GM12878 (cell line): ENCODE measurements at regions not wholly inside any gene's neighbourhood (a gene's known extent, or its start where the extent isn't known, plus 50 kb on each side); places are given as distances from the start of the nearest gene placed in this dataset.

ENCODE experiments used
- ATAC-seq: fragments of 200-7000 bp; cut with Tn5 transposase; 3 replicates; pipeline ENCODE4 v1.9.1; 2020; ENCODE audit warnings: mild to moderate bottlenecking, moderate library complexity
- BruUV-seq: library from RNA; stranded (reverse); fragments of 400-500 nt; replicated peaks from 2 replicates; lab custom pipeline; 2021; lab: Mats Ljungman, UMichigan
- CTCF ChIA-PET: fragments of 300-600 bp; sonication (Branson Sonifier 250); formaldehyde crosslinking; extraction: SDS; loops from one replicate; lab custom pipeline; 2021; ENCODE audit warnings: inconsistent platforms; lab: Yijun Ruan, JAX
- POLR2A ChIA-PET: fragments of 350-600 bp; formaldehyde crosslinking; extraction: SDS; loops from one replicate; lab custom pipeline; 2021; ENCODE audit warnings: inconsistent platforms; lab: Charles Lee
- RAD21 ChIA-PET: fragments of 300-600 bp; sonication (Branson Sonifier 250); formaldehyde crosslinking; loops from one replicate; lab custom pipeline; 2023; ENCODE audit warnings: antibody characterized with exemption; ENCODE audit not compliant: unreplicated experiment; lab: Charles Lee
- SMC1A ChIA-PET: fragments of 300-600 bp; sonication (Branson Sonifier 250); formaldehyde crosslinking; loops from one replicate; lab custom pipeline; 2023; ENCODE audit not compliant: unreplicated experiment, uncharacterized antibody; lab: Charles Lee
- DNase-seq: peaks from one replicate; pipeline ENCODE4 v3.0.0-alpha.2; 2011; ENCODE audit warnings: low read depth, low spot score
- FAIRE-seq: peaks from 3 replicates; lab custom pipeline; 2011; peaks lifted over from hg19 to GRCh38; lab: Jason Lieb, UNC
- H2AFZ ChIP-seq: 2 replicates; pipeline ENCODE4 v1.6.0; 2011; ENCODE audit warnings: low read depth, low read length, control low read depth; ENCODE audit not compliant: control insufficient read depth
- H3K27ac ChIP-seq: 2 replicates; pipeline ENCODE4 v1.5.1; 2011; ENCODE audit warnings: control low read depth; ENCODE audit not compliant: control insufficient read depth, insufficient read depth
- H3K27me3 ChIP-seq, 2 experiments: replicated peaks in 1 of 2; 2 replicates each; pipeline versions ENCODE4 v1.6.0 to v1.6.1; 2011; ENCODE audit warnings: low read length in 1 of 2; ENCODE audit not compliant: control insufficient read depth in 2 of 2, insufficient read depth in 2 of 2
- H3K36me3 ChIP-seq, 2 experiments: 2 replicates each; pipeline ENCODE4 v1.5.1; 2011; ENCODE audit warnings: low read length in 1 of 2; ENCODE audit not compliant: control insufficient read depth in 2 of 2, insufficient read depth in 2 of 2
- H3K4me1 ChIP-seq: 2 replicates; pipeline ENCODE4 v1.6.1; 2011; ENCODE audit warnings: mild to moderate bottlenecking, low read length, moderate library complexity, mixed read lengths; ENCODE audit not compliant: control insufficient read depth, insufficient read depth
- H3K4me2 ChIP-seq: 2 replicates; pipeline ENCODE4 v1.6.0; 2011; ENCODE audit warnings: control low read depth; ENCODE audit not compliant: control insufficient read depth, insufficient read depth
- H3K4me3 ChIP-seq: fragments of 200-600 bp; sonication (generic); 2 replicates; pipeline ENCODE4 v1.5.1; 2016
- H3K79me2 ChIP-seq: 2 replicates; pipeline ENCODE4 v1.6.0; 2011; ENCODE audit warnings: low read length; ENCODE audit not compliant: control insufficient read depth, insufficient read depth
- H3K9ac ChIP-seq: 2 replicates; pipeline ENCODE4 v1.8.0; 2011; ENCODE audit warnings: low read length, control low read depth, mixed read lengths; ENCODE audit not compliant: control insufficient read depth, insufficient read depth
- H3K9me3 ChIP-seq: replicated peaks from 3 replicates; pipeline ENCODE4 v1.5.1; 2011; ENCODE audit warnings: mild to moderate bottlenecking, low read length; ENCODE audit not compliant: control insufficient read depth, insufficient read depth
- H4K20me1 ChIP-seq: 2 replicates; pipeline ENCODE4 v1.6.0; 2011; ENCODE audit not compliant: control insufficient read depth, insufficient read depth
- BCL11A ChIP-seq: IDR thresholded peaks from 2 replicates; pipeline ENCODE4 v1.6.1; 2011; ENCODE audit warnings: low read depth, low read length
- BMI1 ChIP-seq: fragments of 450-650 bp; IDR thresholded peaks from 2 replicates; pipeline ENCODE4 v1.6.1; 2016; ENCODE audit warnings: mild to moderate bottlenecking, moderate library complexity, borderline replicate concordance
- EED ChIP-seq: sonication (generic); IDR thresholded peaks from 2 replicates; pipeline ENCODE4 v1.6.1; 2016; ENCODE audit warnings: antibody characterized with exemption, low read depth
- EP300 ChIP-seq, 2 experiments: fragments of 150-350 bp in 1 of 2; IDR thresholded peaks; 2 replicates each; pipeline ENCODE4 v1.6.1; 2011 to 2012; ENCODE audit warnings: low read depth in 2 of 2, low read length in 2 of 2, borderline replicate concordance in 1 of 2, improper control_type of control experiment in 1 of 2, inconsistent platforms in 1 of 2; ENCODE audit not compliant: control insufficient read depth in 1 of 2
- EZH2 ChIP-seq: IDR thresholded peaks from 2 replicates; pipeline ENCODE4 v1.6.1; 2012; ENCODE audit warnings: low read depth, mild to moderate bottlenecking, control low read depth, inconsistent platforms, low read length, borderline replicate concordance; ENCODE audit not compliant: control insufficient read depth
- RUNX3 ChIP-seq: IDR thresholded peaks from 2 replicates; pipeline ENCODE4 v1.6.1; 2012; ENCODE audit warnings: low read length, inconsistent platforms
- YY1 ChIP-seq: IDR thresholded peaks from 2 replicates; pipeline ENCODE4 v1.6.1; 2011; ENCODE audit warnings: low read depth, mild to moderate bottlenecking, low read length
- ZNF24 ChIP-seq: fragments of 450-650 bp; IDR thresholded peaks from 2 replicates; pipeline ENCODE4 v1.6.1; 2017; ENCODE audit warnings: antibody characterized with exemption, mild to moderate bottlenecking
- WGBS: methylation state at CpG from one replicate; pipeline ENCODE4 v1.1.6; 2016; ENCODE audit warnings: low lambda C conversion rate; ENCODE audit not compliant: insufficient replicate concordance, insufficient coverage; ENCODE audit errors: missing lambda C conversion rate; 5-methylcytosine and 5-hydroxymethylcytosine counted together
- in situ Hi-C: fragments of 300-500 bp; cut with MboI; formaldehyde crosslinking; loops from 9 replicates; pipeline ENCODE4 v1.14.3; 2018; ENCODE audit warnings: mixed read lengths
- intact Hi-C: fragments of 100-400 bp; cut with micrococcal nuclease; formaldehyde crosslinking; loops from one replicate; pipeline ENCODE4 v1.14.2; 2022; ENCODE audit not compliant: unreplicated experiment
- TF ChIP-seq, protein P1 (sequence below), 3 experiments: IDR thresholded peaks in 2 of 3; conservative IDR thresholded peaks in 1 of 3; 2 replicates each; pipeline ENCODE4 v1.5.1; 2011; ENCODE audit warnings: low read depth in 3 of 3, low read length in 3 of 3, mild to moderate bottlenecking in 3 of 3, control low read depth in 2 of 3, moderate library complexity in 2 of 3, inconsistent platforms in 1 of 3, mixed read lengths in 1 of 3; ENCODE audit not compliant: control insufficient read depth in 2 of 3, insufficient read depth in 1 of 3; ENCODE audit errors: extremely low read depth in 1 of 3

DNA sequence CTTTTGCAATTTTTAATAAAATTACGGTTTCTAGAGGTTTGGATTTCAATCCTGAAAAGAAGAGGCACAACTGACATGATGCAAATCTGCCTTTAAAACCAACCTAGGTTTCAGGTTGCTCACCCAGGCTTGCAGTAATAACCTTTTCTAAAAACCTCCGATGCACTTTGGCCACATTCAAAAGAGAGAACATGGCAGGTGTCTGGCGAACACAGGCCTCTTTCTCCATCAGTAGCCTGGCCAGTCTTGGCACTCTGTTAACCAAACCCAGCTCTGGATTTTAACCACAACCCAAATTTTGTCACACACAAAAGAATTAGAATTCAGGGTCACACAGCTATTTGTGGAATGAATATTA is 55.8 kb upstream of the MAFB start:
- no peaks in the 10 kb centered on the region for H3K4me1 ChIP-seq
- WGBS: 1% methylated on average over 3 of the region's 3 CpGs
- no peak for FAIRE-seq

More for the DNA sequence above, 55.8 kb upstream of the MAFB start:
- in situ Hi-C loops (loop anchor here (25.0 kb wide), 1 partner anchor 343 kb away; no protein-coding TSS in a partner anchor), intact Hi-C loops (no loop called here)
- Histone ChIP-seq H4K20me1 (no peaks in the 10 kb centered on the region), H2AFZ (no peak overlapping the region), H3K36me3 (no peaks in the 10 kb centered on the region), H3K9ac (no peak overlapping the region), H3K79me2 (no peaks in the 10 kb centered on the region), H3K27me3 (peaks cover 5 to 6% of the 10 kb centered on the region in 2 experiments; a peak in 2 of 4 replicates), H3K9me3 (no peaks in the 10 kb centered on the region), H3K27ac (no peak overlapping the region), H3K4me2 (no peak overlapping the region), H3K4me3 (no peak overlapping the region)
- ChIA-PET RAD21 (no interaction called here), SMC1A (no interaction called here), CTCF (interaction anchor here (0.7 to 3.5 kb wide), 3 partner anchors 28 to 452 kb away, joined by 4 to 17 read pairs (median 4); no protein-coding TSS in a partner anchor), POLR2A (no interaction called here)
- ATAC-seq (no peak), DNase-seq (no peak)
- TF ChIP-seq BMI1 (no peak), EP300 (IDR thresholded peaks at IDR 0.05; ENCODE audit: borderline replicate concordance in 1 of 2, control insufficient read depth in 1 of 2, low read depth in 2 of 2, low read length in 2 of 2) (no peak), EZH2 (no peak), YY1 (no peak), RUNX3 (no peak), ZNF24 (no peak), EED (no peak), BCL11A (no peak)
- TF ChIP-seq, protein P1, sequence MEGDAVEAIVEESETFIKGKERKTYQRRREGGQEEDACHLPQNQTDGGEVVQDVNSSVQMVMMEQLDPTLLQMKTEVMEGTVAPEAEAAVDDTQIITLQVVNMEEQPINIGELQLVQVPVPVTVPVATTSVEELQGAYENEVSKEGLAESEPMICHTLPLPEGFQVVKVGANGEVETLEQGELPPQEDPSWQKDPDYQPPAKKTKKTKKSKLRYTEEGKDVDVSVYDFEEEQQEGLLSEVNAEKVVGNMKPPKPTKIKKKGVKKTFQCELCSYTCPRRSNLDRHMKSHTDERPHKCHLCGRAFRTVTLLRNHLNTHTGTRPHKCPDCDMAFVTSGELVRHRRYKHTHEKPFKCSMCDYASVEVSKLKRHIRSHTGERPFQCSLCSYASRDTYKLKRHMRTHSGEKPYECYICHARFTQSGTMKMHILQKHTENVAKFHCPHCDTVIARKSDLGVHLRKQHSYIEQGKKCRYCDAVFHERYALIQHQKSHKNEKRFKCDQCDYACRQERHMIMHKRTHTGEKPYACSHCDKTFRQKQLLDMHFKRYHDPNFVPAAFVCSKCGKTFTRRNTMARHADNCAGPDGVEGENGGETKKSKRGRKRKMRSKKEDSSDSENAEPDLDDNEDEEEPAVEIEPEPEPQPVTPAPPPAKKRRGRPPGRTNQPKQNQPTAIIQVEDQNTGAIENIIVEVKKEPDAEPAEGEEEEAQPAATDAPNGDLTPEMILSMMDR (IDR thresholded peaks at IDR 0.05 in 2 of 3, conservative IDR thresholded peaks at IDR 0.05 in 1 of 3; ENCODE audit: control insufficient read depth in 2 of 3, extremely low read depth in 1 of 3, insufficient read depth in 1 of 3, low read depth in 3 of 3, low read length in 3 of 3): no peak
- BruUV-seq: no TSS peak
